Neural cell (in vitro differentiated cells): ENCODE measurements at regions not wholly inside any gene's neighbourhood (a gene's known extent, or its start where the extent isn't known, plus 50 kb on each side); places are given as distances from the start of the nearest gene placed in this dataset.

Experiments
- EP300 ChIP-seq: fragments of 450-650 bp; conservative IDR thresholded peaks from 2 replicates; pipeline ENCODE4 v1.6.1; 2014; ENCODE audit warnings: antibody characterized with exemption, mild to moderate bottlenecking, moderate library complexity; ENCODE audit not compliant: poor library complexity, severe bottlenecking
- TF ChIP-seq, protein P1 (sequence below): fragments of 450-650 bp; IDR thresholded peaks from 2 replicates; pipeline ENCODE4 v1.5.1; 2014; ENCODE audit warnings: antibody characterized with exemption, mild to moderate bottlenecking, moderate library complexity; ENCODE audit not compliant: poor library complexity, severe bottlenecking

DNA sequence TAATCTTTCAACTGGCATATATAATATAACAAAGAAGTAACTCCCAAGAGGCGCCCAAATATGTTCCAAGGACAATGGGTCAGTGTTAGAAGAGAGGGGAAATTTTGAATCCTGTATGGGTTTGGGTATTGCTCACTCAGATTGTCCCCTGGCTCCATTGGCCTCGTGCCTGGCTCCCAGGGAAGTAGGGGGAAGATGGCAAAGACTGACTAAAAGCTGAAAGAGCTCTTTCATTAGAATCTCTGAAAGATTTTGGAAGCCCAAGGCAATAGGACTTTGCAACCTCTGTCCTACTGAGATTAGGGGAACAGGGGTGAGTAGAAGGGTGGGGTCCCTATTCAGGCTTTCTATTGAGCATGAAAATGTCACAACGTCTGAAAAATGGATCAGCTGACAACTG, 1272.8 kb upstream of the ZEB2 start:
- TF ChIP-seq, protein P1, sequence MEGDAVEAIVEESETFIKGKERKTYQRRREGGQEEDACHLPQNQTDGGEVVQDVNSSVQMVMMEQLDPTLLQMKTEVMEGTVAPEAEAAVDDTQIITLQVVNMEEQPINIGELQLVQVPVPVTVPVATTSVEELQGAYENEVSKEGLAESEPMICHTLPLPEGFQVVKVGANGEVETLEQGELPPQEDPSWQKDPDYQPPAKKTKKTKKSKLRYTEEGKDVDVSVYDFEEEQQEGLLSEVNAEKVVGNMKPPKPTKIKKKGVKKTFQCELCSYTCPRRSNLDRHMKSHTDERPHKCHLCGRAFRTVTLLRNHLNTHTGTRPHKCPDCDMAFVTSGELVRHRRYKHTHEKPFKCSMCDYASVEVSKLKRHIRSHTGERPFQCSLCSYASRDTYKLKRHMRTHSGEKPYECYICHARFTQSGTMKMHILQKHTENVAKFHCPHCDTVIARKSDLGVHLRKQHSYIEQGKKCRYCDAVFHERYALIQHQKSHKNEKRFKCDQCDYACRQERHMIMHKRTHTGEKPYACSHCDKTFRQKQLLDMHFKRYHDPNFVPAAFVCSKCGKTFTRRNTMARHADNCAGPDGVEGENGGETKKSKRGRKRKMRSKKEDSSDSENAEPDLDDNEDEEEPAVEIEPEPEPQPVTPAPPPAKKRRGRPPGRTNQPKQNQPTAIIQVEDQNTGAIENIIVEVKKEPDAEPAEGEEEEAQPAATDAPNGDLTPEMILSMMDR, result no peak
- no peak for TF ChIP-seq EP300
